Kidney epithelial cell (primary cell): ENCODE measurements at regions not wholly inside any gene's neighbourhood (a gene's known extent, or its start where the extent isn't known, plus 50 kb on each side); places are given as distances from the start of the nearest gene placed in this dataset.

Source experiments
- DNase-seq: peaks from one replicate; pipeline ENCODE4 v3.0.0-alpha.2; 2010; ENCODE audit warnings: low read depth
- H3K27me3 ChIP-seq: 2 replicates; pipeline ENCODE4 v1.6.0; 2011; ENCODE audit warnings: low read length; ENCODE audit not compliant: control insufficient read depth, insufficient read depth
- H3K36me3 ChIP-seq: 2 replicates; pipeline ENCODE4 v1.5.1; 2011; ENCODE audit warnings: low read length; ENCODE audit not compliant: control insufficient read depth, insufficient read depth
- H3K4me3 ChIP-seq: 2 replicates; pipeline ENCODE4 v1.5.1; 2011; ENCODE audit warnings: low read depth, mild to moderate bottlenecking, control low read depth, low read length
- TF ChIP-seq, protein P1 (sequence below): IDR thresholded peaks from 2 replicates; pipeline ENCODE4 v1.5.1; 2011; ENCODE audit warnings: mild to moderate bottlenecking, moderate library complexity, low read length, control low read depth, inconsistent platforms; ENCODE audit not compliant: insufficient read depth, poor library complexity, severe bottlenecking

GRCh38 chr2:16615687-16616615 is 49.7 kb downstream of the CYRIA start:
- TF ChIP-seq, protein P1, sequence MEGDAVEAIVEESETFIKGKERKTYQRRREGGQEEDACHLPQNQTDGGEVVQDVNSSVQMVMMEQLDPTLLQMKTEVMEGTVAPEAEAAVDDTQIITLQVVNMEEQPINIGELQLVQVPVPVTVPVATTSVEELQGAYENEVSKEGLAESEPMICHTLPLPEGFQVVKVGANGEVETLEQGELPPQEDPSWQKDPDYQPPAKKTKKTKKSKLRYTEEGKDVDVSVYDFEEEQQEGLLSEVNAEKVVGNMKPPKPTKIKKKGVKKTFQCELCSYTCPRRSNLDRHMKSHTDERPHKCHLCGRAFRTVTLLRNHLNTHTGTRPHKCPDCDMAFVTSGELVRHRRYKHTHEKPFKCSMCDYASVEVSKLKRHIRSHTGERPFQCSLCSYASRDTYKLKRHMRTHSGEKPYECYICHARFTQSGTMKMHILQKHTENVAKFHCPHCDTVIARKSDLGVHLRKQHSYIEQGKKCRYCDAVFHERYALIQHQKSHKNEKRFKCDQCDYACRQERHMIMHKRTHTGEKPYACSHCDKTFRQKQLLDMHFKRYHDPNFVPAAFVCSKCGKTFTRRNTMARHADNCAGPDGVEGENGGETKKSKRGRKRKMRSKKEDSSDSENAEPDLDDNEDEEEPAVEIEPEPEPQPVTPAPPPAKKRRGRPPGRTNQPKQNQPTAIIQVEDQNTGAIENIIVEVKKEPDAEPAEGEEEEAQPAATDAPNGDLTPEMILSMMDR = no peak
- H3K36me3 ChIP-seq = no peaks in the 10 kb centered on the region
- H3K4me3 ChIP-seq = no peak overlapping the region
- DNase-seq = no peak
- no peaks in the 10 kb centered on the region for H3K27me3 ChIP-seq

GRCh38 chr2:16615246-16615645 is 50.4 kb downstream of the CYRIA start:
- TF ChIP-seq, protein P1 = no peak
- Histone ChIP-seq H3K36me3 (no peaks in the 10 kb centered on the region), H3K27me3 (no peaks in the 10 kb centered on the region), H3K4me3 (no peak overlapping the region)
- DNase-seq = no peak

DNA sequence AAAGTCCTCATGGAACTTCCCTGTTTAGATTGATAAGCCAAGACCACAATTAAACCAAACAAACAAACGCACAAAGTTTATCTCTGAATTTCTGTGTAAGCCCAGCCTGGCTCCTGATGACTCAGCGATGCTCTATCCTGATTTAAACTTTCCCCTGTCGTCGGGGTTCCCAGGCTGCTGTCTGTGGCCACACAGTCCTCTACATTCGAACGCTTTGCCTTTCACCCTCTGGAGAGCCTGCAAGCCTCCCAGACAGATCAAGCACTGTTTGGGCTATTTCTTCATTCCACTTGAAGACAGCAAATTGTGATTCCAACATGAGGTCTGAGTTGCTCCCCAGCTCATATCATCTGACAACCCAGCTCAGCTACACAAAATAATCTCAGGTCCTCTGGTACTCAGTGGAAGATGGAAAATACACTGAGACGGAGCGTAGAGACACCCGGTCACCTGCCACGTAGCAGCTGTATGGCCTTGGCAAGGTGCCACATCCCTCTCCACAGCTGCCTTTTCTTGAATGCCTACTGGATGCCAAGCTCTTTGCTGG is 51.2 kb downstream of the CYRIA start:
- H3K4me3 ChIP-seq = no peak overlapping the region
- H3K27me3 ChIP-seq = no peaks in the 10 kb centered on the region
- DNase-seq = no peak
- TF ChIP-seq, protein P1 = no peak
- H3K36me3 ChIP-seq = no peaks in the 10 kb centered on the region

GRCh38 chr2:16613539-16614011 is 52.1 kb downstream of the CYRIA start:
- TF ChIP-seq, protein P1 = peak; percentile 51
- DNase-seq = no peak

DNA sequence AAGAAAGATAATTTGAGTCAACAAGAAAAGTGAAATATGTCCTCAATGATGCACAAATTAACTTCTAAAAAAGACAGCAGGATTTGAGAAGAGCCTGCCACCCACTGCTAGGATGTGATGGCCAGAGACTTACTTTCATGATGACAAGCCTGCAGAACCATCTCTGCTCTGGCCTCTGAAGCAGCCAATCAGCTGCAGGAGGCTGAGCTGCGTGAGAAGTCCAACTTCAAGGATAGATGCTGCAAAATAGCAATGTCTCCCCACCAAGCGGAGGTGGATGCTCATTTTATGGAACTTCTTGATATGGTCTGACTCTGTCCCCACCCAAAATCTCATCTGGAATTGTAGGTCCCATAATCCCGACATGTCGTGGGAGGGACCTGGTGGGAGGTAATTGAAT is 53.1 kb downstream of the CYRIA start:
- Histone ChIP-seq H3K4me3 (no peak overlapping the region), H3K36me3 (no peaks in the 10 kb centered on the region)
- TF ChIP-seq, protein P1 = no peak

More at GRCh38 chr2:16613539-16614011, 52.1 kb downstream of the CYRIA start:
- no peaks in the 10 kb centered on the region for H3K27me3 ChIP-seq
- H3K4me3 ChIP-seq = no peak overlapping the region
- H3K36me3 ChIP-seq = no peaks in the 10 kb centered on the region

More for the DNA sequence above, 53.1 kb downstream of the CYRIA start:
- no peak for DNase-seq
- no peaks in the 10 kb centered on the region for H3K27me3 ChIP-seq
